CD4-positive, alpha-beta memory T cell (primary cell): ENCODE measurements at regions not wholly inside any gene's neighbourhood (a gene's known extent, or its start where the extent isn't known, plus 50 kb on each side); places are given as distances from the start of the nearest gene placed in this dataset.

Experiments
- CTCF ChIA-PET: fragments of 350-600 bp; sonication (Branson Sonifier 250); formaldehyde crosslinking; loops from one replicate; lab custom pipeline; 2021; ENCODE audit warnings: inconsistent platforms; ENCODE audit not compliant: partially characterized antibody; lab: Charles Lee
- POLR2A ChIA-PET: fragments of 350-600 bp; sonication (Branson Sonifier 250); formaldehyde crosslinking; loops from one replicate; lab custom pipeline; 2021; ENCODE audit not compliant: partially characterized antibody; lab: Charles Lee
- DNase-seq, 5 donors: peaks; one replicate each; pipeline versions ENCODE4 v3.0.0 to v3.0.0-alpha.2; 2020 to 2022; ENCODE audit warnings: mixed read lengths in 1 of 5
- H3K27ac ChIP-seq: one replicate; pipeline ENCODE4 v1.7.0; 2013; ENCODE audit warnings: low read depth, low read length
- H3K27me3 ChIP-seq: 2 replicates; pipeline ENCODE4 v1.7.0; 2013; ENCODE audit warnings: mild to moderate bottlenecking, low read length, moderate library complexity; ENCODE audit not compliant: insufficient read depth
- H3K36me3 ChIP-seq: 2 replicates; pipeline ENCODE4 v1.7.0; 2013; ENCODE audit warnings: mild to moderate bottlenecking, low read length, moderate library complexity; ENCODE audit not compliant: insufficient read depth
- H3K4me1 ChIP-seq: 2 replicates; pipeline ENCODE4 v1.7.0; 2013; ENCODE audit warnings: mild to moderate bottlenecking, low read length, moderate library complexity; ENCODE audit not compliant: insufficient read depth
- H3K4me3 ChIP-seq, 2 donors: one replicate each; pipeline ENCODE4 v1.7.0; 2013; ENCODE audit warnings: low read length in 2 of 2, mild to moderate bottlenecking in 1 of 2
- H3K9me3 ChIP-seq, 2 donors: one replicate each; pipeline ENCODE4 v1.7.0; 2013; ENCODE audit warnings: low read length in 2 of 2, control low read depth in 1 of 2; ENCODE audit not compliant: control insufficient read depth in 1 of 2
- H3K27ac Mint-ChIP-seq, 7 donors: one replicate each; pipeline ENCODE4 v1.8.0; 2020 to 2021; ENCODE audit warnings: mixed read lengths in 7 of 7, mild to moderate bottlenecking in 6 of 7, inconsistent platforms in 3 of 7, moderate library complexity in 3 of 7
- H3K27me3 Mint-ChIP-seq, 2 donors: one replicate each; pipeline ENCODE4 v1.8.0; 2020 to 2021; ENCODE audit warnings: mixed read lengths in 2 of 2
- H3K36me3 Mint-ChIP-seq, 2 donors: one replicate each; pipeline ENCODE4 v1.8.0; 2020 to 2021; ENCODE audit warnings: mixed read lengths in 2 of 2, inconsistent platforms in 1 of 2, mild to moderate bottlenecking in 1 of 2
- H3K4me1 Mint-ChIP-seq, 4 donors: one replicate each; pipeline ENCODE4 v1.8.0; 2020 to 2021; ENCODE audit warnings: mixed read lengths in 4 of 4, mild to moderate bottlenecking in 1 of 4
- H3K4me3 Mint-ChIP-seq, 8 donors: one replicate each; pipeline ENCODE4 v1.8.0; 2020 to 2021; ENCODE audit warnings: mixed read lengths in 8 of 8, mild to moderate bottlenecking in 7 of 8, moderate library complexity in 6 of 8, inconsistent platforms in 3 of 8
- H3K9me3 Mint-ChIP-seq, 8 donors: one replicate each; pipeline ENCODE4 v1.8.0; 2020 to 2021; ENCODE audit warnings: mixed read lengths in 8 of 8, mild to moderate bottlenecking in 5 of 8, inconsistent platforms in 3 of 8, moderate library complexity in 1 of 8
- intact Hi-C: fragments of 100-400 bp; cut with micrococcal nuclease; formaldehyde crosslinking; loops from one replicate; pipeline ENCODE4 v1.15.1; 2023

DNA sequence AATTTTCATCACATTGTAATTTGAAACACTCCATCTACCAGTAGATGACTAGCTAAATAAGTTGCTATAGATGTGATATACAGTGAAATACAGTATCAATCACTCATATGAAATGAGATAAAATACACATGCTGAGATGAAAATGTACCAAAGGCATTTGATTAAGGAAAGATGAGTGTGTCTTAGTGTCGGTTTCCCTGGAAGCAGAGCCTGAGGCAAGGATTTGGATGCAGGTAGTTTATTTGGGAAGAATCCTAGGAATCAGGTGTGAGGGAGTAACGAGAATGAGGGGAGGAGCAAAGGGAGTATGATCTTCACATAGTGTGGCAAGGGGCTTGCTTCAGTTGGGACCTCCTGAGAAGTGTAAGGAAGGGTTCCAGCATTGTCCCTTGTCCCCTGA, 188.2 kb upstream of the CTBP2 start:
- H3K4me1 ChIP-seq: no peaks in the 10 kb centered on the region
- H3K9me3 ChIP-seq: no peaks in the 10 kb centered on the region
- no peak overlapping the region for H3K4me3 Mint-ChIP-seq
- CTCF ChIA-PET: no interaction called here
- peaks cover 0 to 5% (median 1%) of the 10 kb centered on the region in 8 donors for H3K9me3 Mint-ChIP-seq
- no peak for DNase-seq
- no peak overlapping the region for H3K27ac Mint-ChIP-seq
- H3K27me3 Mint-ChIP-seq: peaks cover 0 to 5% of the 10 kb centered on the region in 2 donors
- H3K36me3 ChIP-seq: no peaks in the 10 kb centered on the region
- no peaks in the 10 kb centered on the region for H3K36me3 Mint-ChIP-seq
- no peak overlapping the region for H3K27ac ChIP-seq
- POLR2A ChIA-PET: no interaction called here
- H3K4me1 Mint-ChIP-seq: peaks cover 0 to 3% (median 0%) of the 10 kb centered on the region in 4 donors
- H3K4me3 ChIP-seq: no peak overlapping the region
- H3K27me3 ChIP-seq: no peaks in the 10 kb centered on the region
- intact Hi-C loops: no loop called here

DNA sequence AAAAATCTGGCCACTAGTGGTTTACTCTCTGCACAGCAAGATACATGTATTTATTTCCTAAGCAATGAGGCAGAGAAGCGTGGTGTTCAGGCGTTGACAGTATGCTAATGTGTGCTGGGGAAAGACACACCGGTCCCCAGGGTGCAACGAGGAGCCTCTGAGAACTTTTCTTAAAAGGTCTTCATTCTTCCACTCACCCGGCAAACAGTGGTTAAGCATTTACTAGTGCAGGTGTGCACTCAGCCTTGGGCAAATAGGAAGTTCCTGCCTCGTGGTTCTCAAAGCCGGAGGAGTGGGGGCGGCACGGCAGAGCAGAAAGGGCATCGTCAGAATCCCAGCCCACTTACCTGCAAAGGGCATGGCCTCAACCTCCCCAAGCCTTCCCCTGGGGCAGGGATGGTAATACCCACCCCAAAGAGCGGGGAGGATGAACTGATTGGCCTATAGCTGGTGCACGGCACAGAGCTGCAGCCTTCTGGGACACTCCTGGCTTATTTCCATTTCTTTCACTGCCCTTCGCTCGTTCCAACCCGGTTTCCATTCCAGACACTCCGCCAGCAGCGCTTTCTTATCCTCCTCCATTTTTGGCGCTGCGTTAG, 184.3 kb upstream of the CTBP2 start:
- Mint-ChIP-seq H3K4me3 (no peak overlapping the region), H3K9me3 (peaks cover 0 to 8% (median 3%) of the 10 kb centered on the region in 8 donors), H3K36me3 (no peaks in the 10 kb centered on the region), H3K27me3 (peaks cover 0 to 5% of the 10 kb centered on the region in 2 donors), H3K27ac (no peak overlapping the region), H3K4me1 (peaks cover 0 to 3% (median 0%) of the 10 kb centered on the region in 4 donors)
- intact Hi-C loops: no loop called here
- Histone ChIP-seq H3K4me3 (no peak overlapping the region), H3K4me1 (no peaks in the 10 kb centered on the region), H3K27ac (no peak overlapping the region), H3K9me3 (no peaks in the 10 kb centered on the region), H3K27me3 (no peaks in the 10 kb centered on the region), H3K36me3 (no peaks in the 10 kb centered on the region)
- DNase-seq: no peak
- ChIA-PET CTCF (no interaction called here), POLR2A (no interaction called here)

DNA sequence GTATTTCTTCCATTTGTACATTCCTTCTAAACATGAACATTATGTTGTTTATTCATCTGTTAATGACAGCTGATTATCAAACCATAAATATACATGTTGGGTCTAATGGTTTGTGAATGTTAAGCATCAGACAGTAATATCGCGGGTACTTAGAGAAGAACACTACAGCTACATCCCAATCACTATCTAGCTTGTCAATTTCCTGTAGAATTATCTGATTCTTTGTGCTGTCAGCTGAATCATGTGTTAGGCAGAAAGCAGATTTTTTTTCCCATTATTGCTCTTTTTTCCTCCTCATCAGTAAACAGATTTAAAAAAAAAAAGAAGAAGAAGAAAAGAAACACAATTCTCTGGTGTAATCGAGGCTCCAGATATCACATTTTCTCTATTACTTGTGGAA, 183.6 kb upstream of the CTBP2 start:
- Histone ChIP-seq H3K36me3 (no peaks in the 10 kb centered on the region), H3K27ac (no peak overlapping the region), H3K4me3 (no peak overlapping the region), H3K27me3 (no peaks in the 10 kb centered on the region), H3K4me1 (no peaks in the 10 kb centered on the region), H3K9me3 (no peaks in the 10 kb centered on the region)
- Mint-ChIP-seq H3K36me3 (no peaks in the 10 kb centered on the region), H3K27ac (no peak overlapping the region), H3K9me3 (peaks cover 0 to 12% (median 3%) of the 10 kb centered on the region in 8 donors), H3K4me1 (peaks cover 0 to 3% (median 0%) of the 10 kb centered on the region in 4 donors), H3K27me3 (peaks cover 0 to 5% of the 10 kb centered on the region in 2 donors), H3K4me3 (no peak overlapping the region)
- no peak for DNase-seq
- CTCF ChIA-PET: no interaction called here
- intact Hi-C loops: no loop called here
- POLR2A ChIA-PET: no interaction called here

DNA sequence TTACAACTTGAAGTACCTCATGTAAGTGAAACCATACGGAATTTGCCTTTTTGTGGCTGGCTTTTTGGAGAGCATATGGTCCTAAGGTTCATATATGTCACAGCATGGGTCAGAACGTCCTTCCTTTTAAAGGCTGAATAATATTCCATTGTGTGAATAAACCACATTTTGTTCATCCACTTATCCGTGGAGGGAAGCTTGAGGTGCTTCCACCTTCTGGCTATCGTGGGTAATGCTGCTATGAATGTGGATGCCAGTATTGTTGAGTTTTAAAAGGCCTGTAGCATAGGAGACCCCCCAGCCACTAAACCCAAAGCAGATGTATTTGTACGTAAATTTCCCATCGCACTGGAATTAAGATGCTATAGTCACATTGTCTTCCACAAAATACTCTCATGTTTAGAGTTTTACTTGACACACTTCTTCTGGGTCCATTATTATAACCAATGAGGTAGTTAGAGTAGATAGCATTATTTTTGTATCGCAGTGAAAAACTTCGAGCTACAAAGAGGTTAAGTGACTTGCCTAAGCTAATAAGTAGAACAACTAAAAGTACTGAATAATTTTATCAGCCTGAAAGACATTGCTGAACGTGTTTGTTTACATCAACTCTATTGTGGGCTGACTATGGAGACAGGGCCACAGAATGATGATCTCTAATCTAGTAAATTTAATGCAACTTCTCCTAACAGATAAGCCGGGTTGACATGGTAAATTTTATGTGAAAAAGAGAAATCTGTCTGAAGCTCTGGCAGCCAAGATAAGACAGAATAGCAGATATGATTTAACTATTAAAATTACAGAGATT, 183.0 kb upstream of the CTBP2 start:
- DNase-seq: no peak
- no peaks in the 10 kb centered on the region for H3K9me3 ChIP-seq
- ChIA-PET POLR2A (no interaction called here), CTCF (no interaction called here)
- intact Hi-C loops: no loop called here
- peaks cover 0 to 12% (median 3%) of the 10 kb centered on the region in 8 donors for H3K9me3 Mint-ChIP-seq
- no peaks in the 10 kb centered on the region for H3K36me3 Mint-ChIP-seq
- H3K36me3 ChIP-seq: no peaks in the 10 kb centered on the region
- H3K27ac ChIP-seq: no peak overlapping the region
- H3K4me1 Mint-ChIP-seq: peaks cover 0 to 3% (median 0%) of the 10 kb centered on the region in 4 donors
- no peaks in the 10 kb centered on the region for H3K4me1 ChIP-seq
- H3K27me3 Mint-ChIP-seq: peaks cover 0 to 5% of the 10 kb centered on the region in 2 donors
- H3K27ac Mint-ChIP-seq: no peak overlapping the region
- no peaks in the 10 kb centered on the region for H3K27me3 ChIP-seq
- no peak overlapping the region for H3K4me3 Mint-ChIP-seq
- no peak overlapping the region for H3K4me3 ChIP-seq

DNA sequence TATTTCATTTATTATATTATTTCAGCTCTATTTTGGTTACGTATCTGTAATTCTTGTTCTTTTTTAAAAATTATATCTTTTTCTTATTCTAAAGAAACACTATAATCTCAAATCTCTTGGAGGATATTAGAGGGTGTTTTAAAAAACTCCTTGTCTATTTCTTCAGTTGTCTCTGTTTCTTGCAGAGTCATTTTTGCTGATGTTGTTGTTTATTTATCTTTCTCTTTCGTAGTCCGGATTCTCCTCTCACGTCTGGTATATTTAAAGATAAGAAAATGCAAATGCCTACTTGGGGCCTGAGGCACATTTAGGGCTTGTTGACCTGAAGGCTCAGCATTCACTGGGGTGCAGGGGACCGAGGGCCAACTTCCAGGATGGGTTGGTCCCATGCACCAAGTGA, 181.2 kb upstream of the CTBP2 start:
- H3K9me3 Mint-ChIP-seq: peaks cover 0 to 15% (median 3%) of the 10 kb centered on the region in 8 donors
- Histone ChIP-seq H3K27ac (no peak overlapping the region), H3K4me1 (no peaks in the 10 kb centered on the region), H3K36me3 (no peaks in the 10 kb centered on the region), H3K9me3 (no peaks in the 10 kb centered on the region), H3K27me3 (no peaks in the 10 kb centered on the region), H3K4me3 (no peak overlapping the region)
- no peak for DNase-seq
- ChIA-PET CTCF (no interaction called here), POLR2A (no interaction called here)
- no peak overlapping the region for H3K27ac Mint-ChIP-seq
- peaks cover 0 to 5% of the 10 kb centered on the region in 2 donors for H3K27me3 Mint-ChIP-seq
- H3K4me3 Mint-ChIP-seq: no peak overlapping the region
- H3K4me1 Mint-ChIP-seq: peaks cover 0 to 3% (median 0%) of the 10 kb centered on the region in 4 donors
- intact Hi-C loops: no loop called here
- no peaks in the 10 kb centered on the region for H3K36me3 Mint-ChIP-seq

DNA sequence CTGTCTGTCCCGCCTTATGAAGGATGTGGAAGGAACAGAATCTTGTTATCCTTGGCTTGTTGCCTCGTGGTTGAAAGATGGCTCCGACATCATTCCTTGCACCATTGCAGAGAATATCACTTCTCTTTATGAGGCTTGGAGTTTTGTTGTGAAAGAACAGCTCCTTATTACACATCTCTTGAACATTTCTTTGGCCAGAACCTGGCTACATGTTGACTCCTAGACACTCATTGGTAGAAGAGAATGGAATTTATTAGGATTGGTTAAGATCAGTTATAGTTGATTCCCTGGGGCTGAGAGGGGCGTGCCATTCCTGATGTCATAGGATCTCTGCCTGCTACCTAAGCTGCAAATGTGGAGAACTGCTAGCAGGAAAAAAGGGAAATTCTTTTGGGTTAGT, 180.5 kb upstream of the CTBP2 start:
- no peak overlapping the region for H3K4me3 Mint-ChIP-seq
- intact Hi-C loops: no loop called here
- POLR2A ChIA-PET: no interaction called here

DNA sequence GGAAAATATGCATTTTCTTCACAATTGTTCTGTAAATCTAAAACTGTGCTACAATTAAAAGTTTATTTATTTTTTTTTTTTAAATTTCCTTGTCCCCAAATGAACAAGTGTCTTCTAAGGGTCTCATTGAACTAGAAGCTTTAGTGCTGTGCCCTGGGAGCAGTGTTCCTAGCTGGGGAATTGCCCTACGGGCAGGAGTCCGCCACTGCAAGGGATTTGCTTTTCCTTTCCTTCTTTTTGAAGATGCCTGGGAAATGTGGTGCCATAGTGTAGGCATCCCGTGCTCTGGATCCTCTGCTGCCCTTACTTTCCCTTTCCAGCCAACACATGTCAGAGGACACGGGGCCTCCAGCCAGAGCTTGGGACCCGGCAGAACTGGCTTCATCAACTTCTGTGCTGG, 177.1 kb upstream of the CTBP2 start:
- no peaks in the 10 kb centered on the region for H3K9me3 ChIP-seq
- intact Hi-C loops: no loop called here
- Mint-ChIP-seq H3K9me3 (peaks cover 0 to 18% (median 2%) of the 10 kb centered on the region in 8 donors), H3K27me3 (no peaks in the 10 kb centered on the region), H3K36me3 (no peaks in the 10 kb centered on the region), H3K4me3 (no peak overlapping the region), H3K4me1 (no peaks in the 10 kb centered on the region), H3K27ac (no peak overlapping the region)
- ChIA-PET POLR2A (no interaction called here), CTCF (no interaction called here)
- H3K27ac ChIP-seq: no peak overlapping the region
- H3K4me1 ChIP-seq: no peaks in the 10 kb centered on the region
- H3K36me3 ChIP-seq: no peaks in the 10 kb centered on the region
- no peak overlapping the region for H3K4me3 ChIP-seq
- H3K27me3 ChIP-seq: no peaks in the 10 kb centered on the region
- DNase-seq: no peak

More for the DNA sequence above, 180.5 kb upstream of the CTBP2 start:
- Mint-ChIP-seq H3K4me1 (peaks cover 0 to 3% (median 0%) of the 10 kb centered on the region in 4 donors), H3K27ac (no peak overlapping the region), H3K27me3 (peaks cover 0 to 5% of the 10 kb centered on the region in 2 donors), H3K36me3 (no peaks in the 10 kb centered on the region), H3K9me3 (peaks cover 0 to 15% (median 4%) of the 10 kb centered on the region in 8 donors)
- H3K4me1 ChIP-seq: no peaks in the 10 kb centered on the region
- H3K9me3 ChIP-seq: no peaks in the 10 kb centered on the region
- H3K27ac ChIP-seq: no peak overlapping the region
- no peak overlapping the region for H3K4me3 ChIP-seq
- DNase-seq: no peak
- no peaks in the 10 kb centered on the region for H3K36me3 ChIP-seq
- CTCF ChIA-PET: no interaction called here
- H3K27me3 ChIP-seq: no peaks in the 10 kb centered on the region
